ENCODE measurements at regions not wholly inside any gene's neighbourhood (a gene's known extent, or its start where the extent isn't known, plus 50 kb on each side); places are given as distances from the start of the nearest gene placed in this dataset.

- DNase-seq (no peak), ATAC-seq (no peak)
- intact Hi-C loops (cut with DNase I), result no loop called here
These were observed 95.7 kb downstream of the VSTM2A start for GRCh38 chr7:54637712-54638396.

GRCh38 chr7:54632696-54633095 is 90.5 kb downstream of the VSTM2A start:
- DNase-seq (no peak), ATAC-seq (no peak)
- intact Hi-C loops (cut with DNase I), result no loop called here

- intact Hi-C loops (cut with DNase I), result no loop called here
These were observed 87.6 kb downstream of the VSTM2A start for GRCh38 chr7:54629771-54630170.

GRCh38 chr7:54622696-54623309 is 80.6 kb downstream of the VSTM2A start:
- ATAC-seq, result no peak
- intact Hi-C loops (cut with DNase I), result no loop called here
- DNase-seq, result no peak

More at GRCh38 chr7:54629771-54630170, 87.6 kb downstream of the VSTM2A start:
- DNase-seq (no peak), ATAC-seq (no peak)
